EL (cell line): ENCODE measurements at regions not wholly inside any gene's neighbourhood (a gene's known extent, or its start where the extent isn't known, plus 50 kb on each side); places are given as distances from the start of the nearest gene placed in this dataset.
"Not testable (repeated sequence)": the region's sequence is repeated elsewhere in the genome, so short reads cannot be mapped to it uniquely, and the experiment has no call there.

ENCODE experiments used
- DNase-seq: peaks from one replicate; pipeline ENCODE4 v3.0.0-alpha.2; 2016

DNA sequence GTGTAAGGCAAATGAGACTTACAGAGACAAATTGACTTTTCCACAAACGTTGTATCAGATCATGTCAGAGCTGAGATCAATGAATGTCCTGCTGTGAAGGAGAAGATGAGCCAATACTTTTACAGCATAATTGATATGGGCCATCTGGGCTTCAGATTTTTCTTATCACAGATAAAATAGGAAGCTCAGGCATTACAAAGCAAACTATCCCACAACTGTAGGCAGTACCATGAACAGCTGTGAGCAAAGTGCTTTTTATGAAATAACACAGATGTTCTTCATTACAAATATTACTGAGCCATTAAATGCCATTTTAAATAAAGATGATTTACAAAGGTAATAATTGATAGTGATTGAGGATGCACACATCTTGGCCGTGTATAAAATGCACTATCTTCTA lies 852.3 kb downstream of the OTOL1 start:
- DNase-seq: no peak

DNA sequence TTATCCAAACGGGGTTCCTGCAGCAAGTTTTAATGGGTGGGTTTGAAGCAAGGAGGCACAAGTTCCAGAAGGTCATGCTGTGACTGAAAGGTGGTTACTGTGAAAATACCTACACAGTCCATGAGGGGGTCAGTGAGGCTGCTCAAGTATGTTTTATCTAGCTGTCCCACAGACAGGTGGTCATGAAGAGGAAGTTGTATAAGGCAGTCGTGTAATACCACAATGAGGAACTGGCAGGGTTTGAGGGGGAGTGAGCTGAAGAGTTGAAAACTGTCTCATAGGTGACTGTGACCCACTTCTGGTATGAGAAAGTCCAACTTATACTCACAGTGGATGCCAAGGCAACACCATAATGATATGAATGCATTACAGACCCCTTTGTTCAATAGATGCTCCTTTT lies 856.8 kb downstream of the OTOL1 start:
- DNase-seq: no peak

DNA sequence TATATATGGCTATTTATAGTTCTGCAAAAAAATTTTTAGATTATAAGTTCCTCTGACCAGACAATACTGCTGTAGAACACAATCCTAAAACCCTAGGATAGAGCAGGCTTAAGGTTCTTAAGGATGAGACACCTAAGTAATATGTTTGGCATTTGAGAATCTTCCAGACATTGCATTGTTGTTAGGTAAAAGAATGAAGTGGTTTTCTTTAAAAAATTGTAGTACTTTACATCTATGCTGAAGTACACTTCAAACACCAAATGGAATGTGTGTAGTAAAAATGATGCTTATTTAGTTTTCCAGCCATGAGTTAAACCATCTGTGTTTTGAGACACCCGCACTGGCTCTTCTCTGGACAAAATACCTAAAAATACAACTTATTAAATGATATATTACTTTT lies 857.7 kb downstream of the OTOL1 start:
- DNase-seq: peak; percentile 74

DNA sequence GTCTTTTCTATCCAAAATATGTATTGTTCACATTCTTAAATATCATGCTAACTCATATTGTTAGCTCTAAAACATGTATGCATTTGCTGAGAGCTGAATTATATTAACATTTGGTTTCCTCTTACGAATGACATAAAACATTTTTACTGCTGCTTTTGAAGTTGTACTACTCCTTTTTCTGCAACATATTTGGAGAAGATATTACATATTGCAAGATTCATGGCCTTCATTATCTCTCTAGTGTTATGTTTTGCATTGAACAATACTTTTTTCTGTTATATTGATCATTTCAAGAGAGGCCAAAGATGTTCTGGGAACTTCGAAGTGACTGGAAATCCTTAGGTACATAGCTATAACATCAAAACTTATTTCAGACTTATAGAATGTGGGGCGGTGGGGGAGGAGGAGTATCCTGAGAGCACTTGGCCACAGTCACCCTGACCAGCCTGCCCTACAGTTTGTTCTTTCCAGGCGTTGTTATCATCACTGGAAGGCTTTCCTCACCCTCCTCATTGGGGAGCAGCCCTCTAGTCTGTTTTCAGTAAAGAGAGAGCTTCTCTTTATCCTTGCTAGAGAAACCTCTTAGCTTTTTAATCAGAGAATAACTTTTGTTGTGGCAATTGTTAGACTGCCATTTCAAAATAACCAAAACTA lies 868.6 kb downstream of the OTOL1 start:
- DNase-seq: no peak

DNA sequence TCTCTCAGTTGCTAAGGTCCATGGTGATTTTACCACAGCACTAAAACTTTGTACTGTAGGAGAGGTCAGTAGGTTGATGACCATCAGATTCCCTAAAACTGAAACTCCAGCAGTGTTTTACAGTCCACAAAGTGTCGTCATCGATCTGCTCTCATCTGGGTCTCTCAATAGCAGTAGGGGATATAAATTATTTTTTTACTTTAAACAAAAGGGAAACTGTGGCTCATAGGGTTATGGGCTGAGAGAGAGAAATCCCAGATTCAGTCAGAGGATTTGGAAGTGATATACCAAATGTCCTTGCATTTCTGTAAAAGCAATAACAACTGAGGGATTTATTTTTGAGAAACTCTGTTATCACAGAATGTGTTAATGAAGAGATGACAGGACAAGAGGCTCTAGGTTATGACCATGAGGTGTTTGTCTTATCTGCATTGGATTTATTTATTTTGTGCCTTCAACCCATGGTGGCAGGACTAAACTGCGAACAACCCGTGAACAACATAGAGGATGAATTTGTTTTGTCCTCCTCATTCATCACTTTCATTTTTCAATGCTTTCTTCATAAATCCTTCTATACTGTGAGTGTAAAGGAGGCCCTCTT lies 869.7 kb downstream of the OTOL1 start:
- peak; percentile 14 for DNase-seq

DNA sequence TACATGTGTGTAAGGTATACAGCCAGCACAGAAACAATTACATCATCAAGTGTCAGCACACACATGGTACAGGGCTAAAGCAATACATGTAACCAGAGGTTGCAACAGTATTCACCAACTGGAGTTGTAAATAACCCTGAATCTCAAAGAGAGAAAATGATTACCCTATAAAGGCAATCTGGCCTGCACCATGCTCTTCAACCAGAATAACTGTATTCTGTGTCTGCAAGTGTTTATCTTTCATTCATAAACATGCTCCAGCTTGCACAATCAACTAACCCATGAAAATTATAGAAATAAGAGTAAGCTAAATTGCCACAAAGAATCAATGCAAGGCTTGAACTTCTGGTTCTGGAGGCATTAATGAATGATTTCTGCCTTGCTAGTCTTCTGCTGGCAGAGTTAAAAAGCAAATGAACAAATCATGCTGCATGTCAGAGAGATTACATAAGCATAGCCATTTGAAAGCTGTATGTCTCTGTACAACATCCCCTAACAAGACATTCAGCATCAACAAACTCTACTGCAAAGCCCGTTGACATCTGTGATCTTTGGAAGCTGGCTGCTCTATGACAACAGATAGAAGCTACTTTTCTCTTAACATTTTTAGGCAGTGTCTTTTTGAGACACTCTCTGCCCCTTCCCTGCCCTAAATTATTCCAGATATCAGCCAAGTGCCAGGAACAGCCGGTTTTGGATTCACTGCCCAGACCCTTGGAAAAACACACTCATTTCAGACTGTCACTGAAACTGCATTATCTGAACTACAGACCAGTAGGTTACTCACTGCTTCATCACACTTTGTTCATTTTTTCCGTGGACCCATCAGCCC lies 871.0 kb downstream of the OTOL1 start:
- no peak for DNase-seq

DNA sequence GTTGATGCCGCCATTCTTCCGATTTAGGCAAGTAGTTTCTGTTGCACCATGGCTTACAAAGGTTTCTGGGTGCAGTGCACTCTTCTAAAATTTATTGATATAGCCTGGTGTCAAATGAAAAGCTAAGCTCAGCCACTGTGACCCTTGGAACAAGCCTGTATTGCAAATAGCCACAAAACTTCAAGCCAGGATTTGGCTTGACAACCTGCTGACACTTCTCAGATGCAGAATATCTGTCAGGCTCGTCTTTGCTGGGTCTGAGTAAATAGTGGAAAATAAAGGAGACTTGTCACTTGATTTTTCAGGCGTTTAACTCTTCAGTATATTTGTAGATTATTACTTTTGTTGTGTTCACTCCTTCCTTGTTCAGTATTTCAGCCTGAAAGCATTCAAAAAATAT lies 871.8 kb downstream of the OTOL1 start:
- no peak for DNase-seq

DNA sequence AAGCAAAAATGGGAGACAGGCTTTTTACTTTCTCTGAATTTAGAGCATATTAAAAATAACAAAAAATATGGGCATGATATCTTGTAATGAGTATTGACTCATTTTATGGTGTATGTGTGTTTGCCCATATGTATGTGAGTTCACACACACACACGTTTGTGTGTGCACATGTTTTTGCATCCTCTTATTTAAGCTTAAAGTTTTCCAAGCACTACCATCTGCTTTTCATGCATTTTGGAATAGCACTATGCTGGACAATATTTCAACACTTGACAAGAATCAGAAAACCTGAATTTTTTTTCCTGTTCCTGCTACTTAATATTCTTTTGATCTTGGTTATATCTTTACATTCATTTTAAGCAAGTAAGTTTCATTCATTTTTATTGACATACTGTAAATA lies 872.7 kb downstream of the OTOL1 start:
- no peak for DNase-seq

DNA sequence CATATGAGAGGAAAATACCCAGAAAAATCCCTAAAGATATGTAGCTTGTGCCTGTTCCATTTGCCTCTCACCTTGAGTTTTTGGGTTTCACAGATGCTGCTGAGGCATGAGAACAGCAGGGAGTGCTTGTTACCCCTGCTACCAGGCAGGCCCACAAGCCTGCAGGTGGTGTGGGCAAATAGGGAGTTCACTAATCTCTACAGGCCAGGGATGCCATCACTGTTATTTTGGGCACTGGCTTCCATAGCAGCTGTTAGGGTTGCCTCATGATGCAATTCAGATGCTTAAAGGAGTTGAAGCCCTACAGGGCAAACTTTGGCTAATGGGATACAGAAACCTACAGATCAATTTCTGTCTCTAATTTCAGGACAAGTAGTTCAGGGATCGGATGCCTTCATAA lies 873.5 kb downstream of the OTOL1 start:
- DNase-seq: no peak

DNA sequence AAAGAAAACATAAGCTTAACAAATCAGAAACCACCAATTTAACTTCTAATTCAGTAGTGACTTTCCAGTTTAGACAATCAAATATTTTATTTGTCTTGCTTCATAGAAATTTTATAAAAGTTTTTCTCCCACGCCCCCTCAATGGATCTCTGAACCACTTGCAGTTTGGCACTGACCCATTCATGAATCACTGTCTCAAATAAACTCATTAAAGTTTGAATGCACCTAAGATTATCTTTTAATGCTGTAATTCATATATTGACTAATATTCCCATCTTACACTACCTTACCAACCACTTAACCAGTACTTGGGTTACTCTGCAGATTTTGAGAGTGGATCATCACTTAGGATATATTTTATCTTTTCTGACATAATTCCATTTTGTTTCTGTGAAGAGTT lies 880.2 kb downstream of the OTOL1 start:
- DNase-seq: peak; percentile 18

DNA sequence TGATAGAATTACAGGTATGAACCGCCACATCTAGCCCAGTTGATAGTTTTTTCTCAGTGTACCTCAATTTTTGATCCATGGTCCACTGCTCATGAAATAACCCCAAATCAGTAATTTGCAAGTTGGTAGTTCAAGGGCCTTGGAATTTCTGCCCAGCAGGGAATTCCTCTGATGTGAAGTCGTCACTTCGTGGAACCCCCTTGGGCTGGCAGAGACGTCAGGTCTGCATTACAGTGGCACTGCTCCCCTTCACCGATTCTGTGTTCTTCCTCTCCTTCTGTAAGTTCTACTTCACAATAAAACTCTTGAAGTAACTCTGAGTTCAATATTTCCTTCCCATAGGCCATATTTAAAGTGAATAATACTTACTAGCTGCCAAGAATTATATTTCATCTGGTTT lies 881.0 kb downstream of the OTOL1 start:
- DNase-seq: no peak

DNA sequence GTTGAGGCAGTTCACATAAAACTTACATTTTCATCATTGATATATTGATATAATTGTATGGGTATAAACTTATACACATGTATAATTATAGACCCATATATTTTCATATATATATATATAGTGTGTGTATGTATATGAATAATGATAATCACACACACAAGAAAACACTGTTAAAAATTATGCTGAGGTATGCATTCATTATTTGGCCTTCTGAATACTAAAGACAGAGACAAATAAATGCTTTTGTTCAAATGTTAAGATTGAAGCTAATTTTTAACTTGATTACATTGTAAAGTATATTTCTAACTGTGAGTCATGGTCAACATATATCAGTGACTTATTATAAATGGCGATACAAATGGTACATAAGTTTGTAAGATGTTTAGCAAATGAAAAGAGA lies 888.8 kb downstream of the OTOL1 start:
- no peak for DNase-seq

DNA sequence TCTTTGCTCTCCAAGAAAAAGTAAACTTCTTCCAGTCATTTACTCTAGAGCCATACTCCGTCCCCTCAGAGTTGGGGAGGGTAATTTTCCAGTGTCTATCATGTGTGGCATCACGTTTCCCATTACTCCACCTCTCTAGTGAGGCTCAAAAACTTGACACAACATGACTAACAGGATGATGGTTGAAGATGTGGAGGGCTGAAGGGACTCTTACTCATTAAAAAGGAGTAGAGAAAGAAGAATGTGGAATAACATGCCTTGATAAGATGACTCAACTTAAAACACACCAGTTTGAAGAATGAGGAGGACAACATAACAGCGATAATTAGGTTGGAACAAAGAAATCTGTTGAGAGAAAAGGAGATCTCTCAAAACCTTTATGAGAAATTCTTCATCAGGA lies 894.3 kb downstream of the OTOL1 start:
- peak; percentile 86 for DNase-seq

DNA sequence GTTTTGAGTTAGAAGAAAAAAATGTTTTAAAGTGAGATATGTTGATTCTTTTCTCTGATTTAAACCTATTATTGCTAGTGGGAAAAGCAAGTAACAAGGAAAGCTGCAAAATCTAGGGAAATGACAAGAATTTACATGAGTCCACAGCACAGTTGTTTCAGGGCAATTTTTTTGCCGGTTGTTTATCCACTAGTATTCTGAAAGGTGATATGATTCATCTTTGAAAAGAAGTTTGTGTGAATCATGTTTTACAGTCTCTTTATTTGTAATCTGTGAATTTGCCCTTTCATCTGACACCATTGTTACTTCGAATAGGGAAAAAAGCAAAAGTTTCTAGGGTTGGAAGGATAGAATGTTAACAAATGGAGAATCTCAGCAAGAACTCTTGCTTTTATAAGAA lies 894.7 kb downstream of the OTOL1 start:
- DNase-seq: peak; percentile 68

DNA sequence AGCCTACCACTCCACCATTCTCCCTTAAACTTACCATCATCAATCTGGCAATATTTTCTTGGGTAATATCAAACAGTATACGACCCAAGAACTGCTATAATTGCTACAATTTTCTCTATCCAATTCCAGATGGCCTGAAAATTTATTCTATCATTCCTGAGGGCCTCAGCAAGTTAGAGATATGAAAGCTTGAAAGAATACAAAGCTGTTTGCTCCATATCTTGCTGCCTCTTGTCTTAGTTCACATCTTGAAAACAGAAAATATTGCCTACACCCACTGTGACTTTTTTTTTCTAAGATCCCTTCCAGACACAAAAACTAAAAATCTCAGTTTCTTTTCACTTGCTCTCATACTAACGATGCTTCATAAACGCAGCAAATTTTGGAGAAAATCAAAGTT lies 898.9 kb downstream of the OTOL1 start:
- no peak for DNase-seq

DNA sequence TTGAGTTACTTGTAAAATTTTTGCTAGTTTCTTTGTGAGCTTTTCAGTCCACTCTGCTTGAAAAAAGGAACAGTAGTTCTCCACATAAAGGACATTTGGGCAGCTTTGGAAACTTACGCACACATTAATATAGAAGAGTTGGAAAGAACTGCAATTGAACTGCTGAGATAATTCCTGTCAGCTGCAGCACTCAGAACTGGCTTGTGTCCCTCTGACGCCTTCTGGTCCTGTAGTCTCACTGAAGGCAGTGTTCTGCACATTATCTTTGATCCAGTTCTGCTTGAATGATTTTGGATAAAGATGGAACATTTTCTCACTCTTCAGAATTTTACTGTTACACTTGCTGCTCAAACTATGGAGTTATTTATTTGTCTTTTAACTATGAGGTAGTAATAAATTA lies 901.9 kb downstream of the OTOL1 start:
- no peak for DNase-seq

DNA sequence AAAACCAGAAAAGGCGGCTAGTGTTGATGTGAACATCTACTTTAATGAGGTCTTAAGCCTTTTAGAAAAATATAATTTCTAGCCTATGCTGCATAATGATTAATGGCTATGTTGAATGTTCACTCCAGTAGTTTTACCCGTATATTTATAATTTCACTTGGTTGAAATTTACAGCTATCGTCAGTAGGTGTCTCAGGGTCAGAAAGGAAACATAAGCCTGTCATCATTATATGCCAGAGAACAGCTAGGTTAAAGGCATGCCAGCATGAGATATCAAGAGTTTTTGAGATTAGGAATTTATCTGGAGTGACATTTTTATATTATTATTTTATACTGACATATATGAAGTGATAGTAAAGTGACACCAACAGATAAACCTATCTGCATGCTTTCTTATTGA lies 904.1 kb downstream of the OTOL1 start:
- no peak for DNase-seq

DNA sequence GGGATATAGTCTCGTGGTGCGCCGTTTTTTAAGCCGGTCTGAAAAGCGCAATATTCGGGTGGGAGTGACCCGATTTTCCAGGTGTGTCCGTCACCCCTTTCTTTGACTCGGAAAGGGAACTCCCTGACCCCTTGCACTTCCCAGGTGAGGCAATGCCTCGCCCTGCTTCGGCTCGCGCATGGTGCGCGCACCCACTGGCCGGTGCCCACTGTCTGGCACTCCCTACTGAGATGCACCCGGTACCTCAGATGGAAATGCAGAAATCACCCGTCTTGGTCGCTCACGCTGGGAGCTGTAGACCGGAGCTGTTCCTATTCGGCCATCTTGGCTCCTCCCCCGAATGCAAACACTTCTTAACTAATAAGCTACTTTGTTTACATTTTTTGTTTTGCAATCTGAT lies 914.9 kb downstream of the OTOL1 start:
- not testable (repeated sequence) for DNase-seq

DNA sequence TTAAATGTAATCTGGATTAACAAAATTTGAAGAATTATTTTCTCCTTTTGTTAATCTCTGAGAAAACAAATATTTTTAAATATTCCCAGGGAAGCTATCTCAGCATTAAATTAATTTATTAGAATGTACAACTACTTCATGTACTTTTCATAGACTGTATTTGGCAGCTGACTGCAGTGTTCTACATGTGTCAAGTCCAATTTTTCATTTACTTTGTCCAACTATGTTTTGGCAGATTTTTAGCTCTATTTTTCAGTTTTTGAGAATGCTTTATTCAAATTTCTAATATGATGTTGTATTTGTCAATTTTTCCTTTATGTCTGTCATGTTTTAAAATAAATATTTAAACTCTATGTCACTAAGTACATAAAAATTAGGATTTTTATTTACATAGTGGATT lies 925.1 kb downstream of the OTOL1 start:
- DNase-seq: no peak

DNA sequence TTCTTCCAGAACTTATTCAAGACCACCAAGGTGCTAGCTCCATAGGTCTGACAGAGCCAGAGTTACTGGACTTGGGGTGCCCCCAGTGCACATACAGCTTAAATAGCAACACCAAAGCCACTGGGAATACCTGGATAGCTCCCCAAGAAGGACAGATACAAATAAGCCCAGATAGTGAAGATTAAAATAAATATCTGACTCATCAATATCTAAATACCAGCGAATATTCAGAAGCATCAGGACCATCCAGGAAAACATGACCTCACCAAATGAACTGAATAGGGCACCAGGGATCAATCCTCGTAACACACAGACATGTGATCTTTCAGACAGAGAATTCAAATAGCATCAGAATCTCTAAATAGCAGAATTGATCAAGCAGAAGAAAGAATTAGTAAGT lies 931.6 kb downstream of the OTOL1 start:
- DNase-seq: no peak

DNA sequence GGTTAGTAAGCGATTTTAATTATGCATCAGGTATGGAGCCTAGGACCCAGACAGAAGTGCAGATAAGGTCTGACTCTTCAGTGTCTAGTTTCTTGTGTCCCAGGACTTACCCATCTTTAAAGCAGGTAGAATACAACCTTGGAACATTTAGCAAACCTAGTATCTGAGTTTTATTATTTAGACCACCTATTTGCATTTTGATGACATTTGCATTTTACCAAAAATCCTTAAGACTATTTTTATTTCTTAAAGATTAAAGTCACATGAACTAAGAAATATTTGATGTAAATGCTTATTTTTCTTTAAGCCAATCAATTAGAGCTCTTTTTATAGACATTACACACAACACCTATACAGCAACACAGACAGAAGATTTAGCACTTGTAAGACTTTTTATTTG lies 939.1 kb downstream of the OTOL1 start:
- DNase-seq: no peak

DNA sequence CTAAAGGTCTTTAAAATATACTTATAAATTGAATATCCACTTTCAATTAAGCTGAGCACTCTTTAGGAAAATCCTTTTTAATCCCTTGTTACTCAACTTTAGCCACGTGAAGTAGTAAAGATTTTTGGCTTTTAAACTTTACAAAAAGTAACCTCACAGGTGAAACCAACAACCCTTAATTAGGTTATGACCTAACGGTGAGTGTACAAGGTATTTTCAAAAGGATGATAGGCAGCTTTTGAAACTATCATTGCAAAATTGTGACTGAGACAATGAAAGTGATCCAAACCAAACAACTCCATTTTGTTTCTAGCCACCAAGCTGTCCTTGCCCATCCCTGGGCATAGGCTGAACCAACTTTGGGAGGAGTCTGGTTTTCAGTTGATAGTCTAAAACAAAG lies 940.2 kb downstream of the OTOL1 start:
- no peak for DNase-seq

DNA sequence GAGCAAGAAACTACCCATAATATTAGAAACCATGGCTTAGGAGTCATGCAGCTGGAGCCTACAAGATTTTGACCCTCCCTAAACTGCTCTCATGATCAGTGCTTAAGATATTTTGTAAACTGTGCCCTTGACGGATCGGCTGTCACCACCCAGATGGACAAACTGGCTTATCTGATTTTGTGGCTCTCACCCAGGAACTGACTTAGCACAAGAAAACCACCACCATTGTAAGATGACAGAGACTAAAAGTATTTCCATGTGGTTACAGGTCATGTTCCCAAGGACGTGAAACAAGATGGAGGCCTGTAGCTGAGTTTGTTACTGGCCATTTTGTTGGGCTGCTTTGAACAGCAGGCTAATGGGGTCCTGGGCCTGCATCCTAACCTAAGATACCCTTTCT lies 940.9 kb downstream of the OTOL1 start:
- peak; percentile 75 for DNase-seq

DNA sequence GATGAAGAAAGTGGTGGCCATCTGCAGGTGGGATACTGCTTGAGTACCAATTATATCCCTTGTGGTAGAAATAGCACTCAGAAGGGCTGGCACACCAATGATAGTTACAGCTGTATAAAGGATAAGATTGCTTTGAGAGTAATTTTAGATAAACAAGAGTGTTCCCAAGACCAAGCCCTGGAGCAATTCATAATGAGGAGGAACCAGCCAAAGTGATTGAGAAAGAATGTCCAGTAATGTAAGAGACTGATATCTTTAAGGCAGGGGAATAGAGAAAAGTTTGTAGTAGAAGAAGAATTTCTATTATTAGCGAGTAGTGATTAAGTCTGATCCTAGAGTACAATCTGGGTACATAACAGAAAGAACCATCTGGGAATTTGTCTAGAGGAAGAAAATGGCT lies 945.1 kb downstream of the OTOL1 start:
- DNase-seq: peak; percentile 6
